Glomerular visceral epithelial cell (primary cell): ENCODE measurements at regions not wholly inside any gene's neighbourhood (a gene's known extent, or its start where the extent isn't known, plus 50 kb on each side); places are given as distances from the start of the nearest gene placed in this dataset.

ENCODE experiments used
- DNase-seq: peaks from one replicate; pipeline ENCODE4 v3.0.0-alpha.2; 2016; ENCODE audit errors: extremely low spot score

GRCh38 chr1:229207916-229208315 lies 63.0 kb upstream of the RAB4A start:
- no peak for DNase-seq

GRCh38 chr1:229208481-229208880 lies 62.4 kb upstream of the RAB4A start:
- no peak for DNase-seq

DNA sequence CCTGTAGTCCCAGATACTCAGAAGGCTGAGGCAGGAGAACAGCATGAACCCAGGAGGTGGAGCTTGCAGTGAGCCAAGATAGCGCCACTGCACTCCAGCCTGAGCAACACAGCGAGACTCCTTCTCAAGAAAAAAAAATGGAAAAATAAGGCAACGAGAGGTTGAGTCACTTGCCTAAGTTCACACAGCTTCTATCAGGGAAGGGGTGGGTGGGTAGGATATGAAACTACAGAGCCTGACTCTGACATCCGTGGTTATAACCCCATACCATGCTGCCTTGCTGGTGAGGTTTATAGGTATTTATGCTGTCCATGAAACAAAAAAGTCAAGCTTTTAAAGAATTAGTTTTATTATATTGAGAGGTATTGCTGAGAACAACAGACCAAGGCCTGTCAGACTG lies 61.5 kb upstream of the RAB4A start:
- no peak for DNase-seq

GRCh38 chr1:229209816-229210215 lies 61.1 kb upstream of the RAB4A start:
- no peak for DNase-seq

DNA sequence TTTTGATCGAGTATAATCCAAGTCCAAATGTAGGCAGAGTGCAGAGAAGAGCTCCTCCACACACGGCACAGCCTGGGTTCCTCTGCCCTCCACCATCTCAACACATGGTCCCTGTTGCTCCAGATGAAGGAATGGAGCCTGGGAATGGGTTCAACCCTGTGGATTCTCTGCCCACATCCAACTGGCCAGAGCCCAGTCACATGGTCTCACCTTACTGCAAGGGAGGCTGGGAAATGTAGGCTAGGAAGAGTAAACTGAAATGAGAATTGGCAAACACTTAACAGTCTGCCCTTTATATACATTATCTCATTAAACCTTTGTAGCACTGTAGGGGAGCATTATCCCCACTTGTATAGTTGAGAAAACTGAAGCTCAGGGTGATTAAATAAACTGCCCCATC lies 60.1 kb upstream of the RAB4A start:
- DNase-seq = no peak

- no peak for DNase-seq
Measured at GRCh38 chr1:229213797-229214196, 57.1 kb upstream of the RAB4A start.

GRCh38 chr1:229217716-229218115 lies 53.2 kb upstream of the RAB4A start:
- no peak for DNase-seq

DNA sequence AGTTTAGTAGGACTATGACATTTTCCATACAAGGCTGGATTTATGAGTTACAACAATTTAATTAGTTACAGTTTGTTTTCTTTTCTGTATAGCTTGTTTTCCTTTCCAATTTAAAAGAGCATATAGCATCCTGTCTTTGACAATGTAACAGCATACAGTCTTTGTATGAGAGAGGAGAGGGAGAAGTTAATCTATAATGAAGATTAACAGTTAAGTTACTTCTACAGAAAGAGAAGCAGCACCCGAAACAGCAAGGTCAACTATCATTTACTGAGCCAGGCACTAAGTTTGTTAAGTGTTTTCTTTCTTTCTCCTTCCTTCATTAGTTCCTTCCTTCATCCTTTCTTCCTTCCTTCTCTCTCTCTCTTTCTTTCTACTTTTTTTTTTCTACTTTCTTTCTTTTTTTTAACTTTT lies 52.3 kb upstream of the RAB4A start:
- no peak for DNase-seq

GRCh38 chr1:229220163-229220846 lies 50.6 kb upstream of the RAB4A start:
- no peak for DNase-seq

GRCh38 chr1:229221106-229222019 lies 49.5 kb upstream of the RAB4A start:
- no peak for DNase-seq
